HEK293 (cell line): ENCODE measurements at regions not wholly inside any gene's neighbourhood (a gene's known extent, or its start where the extent isn't known, plus 50 kb on each side); places are given as distances from the start of the nearest gene placed in this dataset.

Experiments
- ATF2 ChIP-seq: fragments of 450-650 bp; formaldehyde crosslinking; IDR thresholded peaks from 2 replicates; pipeline ENCODE4 v1.5.1; 2016; ENCODE audit warnings: missing biosample characterization, missing genetic modification characterization, low read depth
- CTCF ChIP-seq: fragments of 450-650 bp; formaldehyde crosslinking; IDR thresholded peaks from 2 replicates; pipeline ENCODE4 v1.5.1; 2016; ENCODE audit warnings: missing biosample characterization, missing genetic modification characterization
- PRDM1 ChIP-seq: fragments of 450-650 bp; formaldehyde crosslinking; IDR thresholded peaks from 2 replicates; pipeline ENCODE4; 2016; ENCODE audit warnings: missing biosample characterization, missing genetic modification characterization
- RBAK ChIP-seq: fragments of 450-650 bp; formaldehyde crosslinking; IDR thresholded peaks from 2 replicates; pipeline ENCODE4 v1.5.1; 2016; ENCODE audit warnings: missing biosample characterization, missing genetic modification characterization
- SCRT2 ChIP-seq: fragments of 450-650 bp; formaldehyde crosslinking; IDR thresholded peaks from 2 replicates; pipeline ENCODE4 v1.5.1; 2016; ENCODE audit warnings: missing biosample characterization, missing genetic modification characterization
- ZNF19 ChIP-seq: fragments of 450-650 bp; formaldehyde crosslinking; IDR thresholded peaks from 2 replicates; pipeline ENCODE4; 2016; ENCODE audit warnings: missing biosample characterization, missing genetic modification characterization, low read depth
- ZNF48 ChIP-seq: fragments of 450-650 bp; formaldehyde crosslinking; IDR thresholded peaks from 2 replicates; pipeline ENCODE4 v1.5.1; 2016; ENCODE audit warnings: missing biosample characterization, missing genetic modification characterization
- ZNF777 ChIP-seq: fragments of 450-650 bp; formaldehyde crosslinking; IDR thresholded peaks from 2 replicates; pipeline ENCODE4 v1.5.1; 2017; ENCODE audit warnings: missing biosample characterization, missing genetic modification characterization, borderline replicate concordance
- ZNF792 ChIP-seq: fragments of 450-650 bp; formaldehyde crosslinking; IDR thresholded peaks from 2 replicates; pipeline ENCODE4 v1.5.1; 2016; ENCODE audit warnings: missing biosample characterization, missing genetic modification characterization
- ZSCAN5A ChIP-seq: fragments of 450-650 bp; formaldehyde crosslinking; IDR thresholded peaks from 2 replicates; pipeline ENCODE4 v1.5.1; 2016; ENCODE audit warnings: missing biosample characterization, missing genetic modification characterization

- TF ChIP-seq PRDM1 (tag by site-specific recombination) (no peak), ZNF19 (tag by site-specific recombination) (no peak), ZNF48 (tag by site-specific recombination) (no peak), ATF2 (tag by site-specific recombination) (no peak), ZNF777 (no peak), ZSCAN5A (tag by site-specific recombination) (no peak), ZNF792 (tag by site-specific recombination) (no peak), CTCF (tag by site-specific recombination) (no peak), RBAK (tag by site-specific recombination) (no peak), SCRT2 (tag by site-specific recombination) (no peak)
Observed at GRCh38 chr22:25372000-25372595, 152.7 kb downstream of the CRYBB2 start.
